GM18870 (cell line): ENCODE measurements at regions not wholly inside any gene's neighbourhood (a gene's known extent, or its start where the extent isn't known, plus 50 kb on each side); places are given as distances from the start of the nearest gene placed in this dataset.
"Not testable (repeated sequence)": the region's sequence is repeated elsewhere in the genome, so short reads cannot be mapped to it uniquely, and the experiment has no call there.

Source experiments
- ATAC-seq: cut with Tn5 transposase; IDR thresholded peaks from one replicate; pipeline ENCODE4 v1.9.1; 2021; ENCODE audit warnings: moderate library complexity; ENCODE audit not compliant: unreplicated experiment

DNA sequence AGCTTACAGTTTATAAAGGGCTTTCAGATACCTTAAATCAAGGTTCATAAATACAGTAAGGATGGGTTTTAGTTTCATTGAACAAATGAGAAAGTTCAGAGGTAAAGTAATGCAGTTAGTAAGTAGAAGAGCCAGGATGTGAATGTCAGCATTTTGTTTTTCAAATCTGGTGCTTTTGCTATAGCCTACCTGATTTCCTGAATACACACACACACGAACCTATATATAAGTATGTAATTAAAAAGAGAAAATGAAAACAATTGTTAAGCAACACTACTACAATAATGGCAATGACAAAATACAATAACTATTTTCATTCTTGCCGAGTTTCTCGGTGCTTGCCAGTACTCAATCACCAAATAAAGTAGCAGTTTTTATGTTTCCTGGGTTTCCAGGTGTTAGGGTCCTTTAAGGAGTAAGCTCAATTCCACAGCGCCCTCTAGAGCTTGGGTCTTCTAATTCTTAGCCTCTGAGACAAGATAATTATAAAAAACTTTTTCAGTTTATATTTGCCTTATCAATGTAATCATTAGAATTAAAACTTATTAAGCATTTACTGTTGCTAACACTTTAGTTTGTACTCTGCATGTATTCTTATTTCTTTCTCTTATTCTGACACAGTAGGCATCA lies 512.9 kb upstream of the ACVR2A start:
- ATAC-seq = peak; percentile 66

DNA sequence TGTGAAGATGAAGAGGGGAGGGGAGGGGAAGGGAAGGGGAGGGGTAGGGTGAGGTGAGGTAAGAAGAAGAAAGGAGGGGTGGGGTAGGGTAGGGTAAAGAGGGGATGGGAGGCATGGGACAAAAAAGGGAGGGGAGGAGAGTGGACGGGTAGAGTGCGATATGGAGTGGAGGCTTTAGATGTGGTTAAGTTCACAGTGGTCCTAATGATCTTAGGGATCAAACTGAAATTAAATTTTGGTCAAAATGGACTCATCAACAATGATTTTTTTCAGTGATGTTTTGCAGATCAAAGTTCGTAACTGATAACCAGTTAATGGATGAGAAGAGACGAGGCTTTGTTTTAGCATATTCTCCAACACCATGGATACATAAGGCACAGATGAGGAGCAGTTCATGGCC lies 513.9 kb upstream of the ACVR2A start:
- no peak for ATAC-seq

DNA sequence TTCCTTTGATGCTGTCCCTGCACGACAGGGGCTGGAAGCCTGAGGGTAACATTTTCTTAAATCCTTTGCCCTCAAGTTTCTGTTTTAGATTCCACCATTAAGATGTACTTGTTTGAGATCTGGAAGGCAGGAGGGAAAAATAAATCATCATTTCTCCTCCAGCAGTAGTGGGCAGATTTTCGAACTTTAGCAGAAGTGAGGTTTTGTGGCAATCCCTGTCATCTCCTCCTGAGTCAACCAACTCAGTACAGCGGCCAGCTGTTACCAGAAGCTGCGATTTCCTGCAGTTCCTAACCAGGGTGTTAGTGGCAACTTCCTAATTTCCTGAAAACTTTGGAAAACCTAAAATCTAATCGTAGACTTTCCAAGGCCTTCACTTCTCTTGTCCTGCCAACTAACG lies 517.2 kb upstream of the ACVR2A start:
- peak; percentile 52 for ATAC-seq

DNA sequence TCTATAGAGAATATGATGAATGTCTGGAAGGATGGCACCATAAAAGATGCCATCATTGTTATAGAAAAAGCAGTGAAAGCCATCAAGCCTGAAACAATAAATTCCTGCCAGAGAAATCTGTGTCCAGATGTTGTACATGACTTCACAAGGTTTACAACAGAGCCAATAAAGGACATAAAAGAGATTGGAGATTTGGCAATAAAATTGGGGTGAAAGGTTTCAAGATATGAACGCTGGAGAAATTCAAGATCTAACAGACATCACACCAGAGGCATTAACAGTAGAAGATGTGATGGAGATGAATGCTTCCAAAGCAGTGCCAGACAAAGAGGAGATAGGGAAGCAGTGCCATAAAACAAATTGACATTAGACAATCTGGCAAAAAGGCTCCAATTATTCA lies 518.8 kb upstream of the ACVR2A start:
- no peak for ATAC-seq

DNA sequence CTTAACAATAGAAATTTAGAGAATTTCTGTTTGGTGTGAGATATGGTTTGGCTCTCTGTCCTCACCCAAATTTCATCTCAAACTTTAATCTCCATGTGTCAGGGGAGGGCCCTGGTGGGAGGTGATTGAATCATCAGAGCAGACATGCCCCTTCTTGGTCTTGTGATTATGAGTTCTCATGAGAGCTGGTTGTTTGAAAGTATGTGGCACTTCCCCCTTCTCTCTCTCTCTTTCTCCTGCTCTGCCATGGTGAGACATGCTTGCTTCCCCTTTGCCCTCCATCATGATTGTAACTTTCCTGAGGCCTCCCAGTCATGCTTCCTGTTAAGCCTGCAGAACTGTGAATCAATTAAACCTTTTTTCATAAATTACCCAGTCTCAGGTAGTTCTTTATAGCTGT lies 524.7 kb upstream of the ACVR2A start:
- ATAC-seq = no peak

DNA sequence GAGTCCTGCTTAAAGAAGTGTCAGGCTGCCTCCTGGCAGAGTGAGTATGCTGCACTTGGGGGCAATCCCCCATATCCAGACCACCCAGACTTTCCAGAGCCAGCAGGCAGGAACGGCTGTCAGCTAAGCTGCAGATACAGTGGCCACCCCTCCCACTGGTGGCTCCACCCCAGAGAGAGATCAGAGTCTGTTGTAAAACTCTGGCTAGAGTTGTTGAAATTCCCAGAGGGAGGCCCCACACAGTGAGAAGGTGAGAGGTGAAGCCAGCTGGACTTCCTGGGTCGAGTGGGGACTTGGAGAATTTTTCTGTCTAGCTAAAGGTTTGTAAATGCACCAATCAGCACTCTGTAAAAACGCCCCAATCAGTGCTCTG lies 533.8 kb upstream of the ACVR2A start:
- no peak for ATAC-seq

DNA sequence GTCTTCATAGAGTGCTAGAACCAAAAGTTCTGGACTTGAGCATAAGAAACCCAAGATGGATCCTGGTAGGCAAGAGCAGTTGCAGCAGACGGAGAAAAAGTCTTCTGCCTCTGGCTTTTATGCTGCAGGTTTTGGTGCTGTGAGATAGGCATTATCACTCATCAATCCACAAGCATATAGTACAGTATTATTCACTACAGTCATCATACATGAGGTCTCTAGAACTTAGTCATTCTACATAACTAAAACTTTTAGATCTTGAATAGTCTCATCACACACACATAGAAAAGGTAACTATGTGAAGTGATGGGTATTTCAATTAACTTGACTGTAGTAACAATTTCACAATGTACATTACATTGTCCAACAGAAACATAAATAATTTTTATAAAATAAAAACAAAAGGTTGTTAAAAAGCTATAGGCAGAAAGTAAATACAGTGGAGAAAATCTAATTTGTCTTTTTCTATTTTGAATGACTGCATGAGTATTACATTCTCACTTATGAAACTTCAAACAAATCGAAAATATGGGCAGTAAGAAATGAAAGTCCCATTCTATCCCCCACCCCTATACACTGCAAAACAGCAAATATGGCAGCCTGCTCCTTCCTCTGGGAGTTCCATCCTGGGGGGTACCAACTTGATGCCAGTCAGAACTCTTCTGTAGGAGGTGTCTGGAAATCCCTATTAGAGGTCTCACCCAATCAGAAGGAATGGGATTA lies 534.3 kb upstream of the ACVR2A start:
- ATAC-seq = no peak

DNA sequence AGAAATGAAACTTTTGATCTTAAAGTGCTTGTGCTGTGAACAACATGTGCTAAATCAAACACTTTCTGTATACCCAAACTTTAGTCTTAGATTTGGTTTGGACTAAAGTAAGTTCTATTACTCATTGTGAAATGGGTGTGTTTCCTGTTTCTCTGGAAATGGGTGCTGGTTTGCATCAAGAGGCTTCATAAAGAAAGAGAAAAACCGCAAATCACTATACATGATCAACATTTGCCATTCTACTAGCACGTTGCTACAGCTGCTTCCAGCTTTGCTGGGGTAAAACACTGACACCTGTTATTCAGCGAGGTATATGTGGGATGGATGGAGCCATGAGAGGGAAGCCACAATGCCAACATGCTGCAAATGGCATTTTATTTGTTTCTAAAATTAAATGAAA lies 547.0 kb upstream of the ACVR2A start:
- peak; percentile 99 for ATAC-seq

DNA sequence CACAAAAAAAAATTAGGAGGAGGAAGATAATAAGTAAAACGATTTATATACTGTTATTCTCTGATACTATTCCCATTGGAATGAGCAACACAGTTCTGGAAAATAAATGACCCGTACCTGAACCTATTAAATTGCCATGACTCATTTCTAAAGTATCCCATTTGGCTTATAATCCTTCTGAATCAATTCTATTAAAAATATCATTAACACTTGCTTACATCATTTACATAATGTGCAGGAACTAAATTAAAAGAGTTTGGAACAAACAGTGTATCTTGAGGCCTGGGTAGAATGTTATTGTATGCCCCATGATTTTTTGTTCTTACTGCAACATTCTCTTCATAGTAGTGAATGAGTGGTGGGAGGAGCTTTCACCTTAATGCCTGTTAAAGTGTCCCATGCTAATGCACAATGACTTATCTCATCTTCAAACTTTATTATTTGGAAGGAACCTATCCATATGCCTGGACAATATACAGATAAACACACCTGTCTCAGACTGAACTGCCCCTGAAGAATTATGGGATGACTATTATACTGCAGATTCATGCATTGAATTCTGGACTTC lies 549.9 kb upstream of the ACVR2A start:
- no peak for ATAC-seq

DNA sequence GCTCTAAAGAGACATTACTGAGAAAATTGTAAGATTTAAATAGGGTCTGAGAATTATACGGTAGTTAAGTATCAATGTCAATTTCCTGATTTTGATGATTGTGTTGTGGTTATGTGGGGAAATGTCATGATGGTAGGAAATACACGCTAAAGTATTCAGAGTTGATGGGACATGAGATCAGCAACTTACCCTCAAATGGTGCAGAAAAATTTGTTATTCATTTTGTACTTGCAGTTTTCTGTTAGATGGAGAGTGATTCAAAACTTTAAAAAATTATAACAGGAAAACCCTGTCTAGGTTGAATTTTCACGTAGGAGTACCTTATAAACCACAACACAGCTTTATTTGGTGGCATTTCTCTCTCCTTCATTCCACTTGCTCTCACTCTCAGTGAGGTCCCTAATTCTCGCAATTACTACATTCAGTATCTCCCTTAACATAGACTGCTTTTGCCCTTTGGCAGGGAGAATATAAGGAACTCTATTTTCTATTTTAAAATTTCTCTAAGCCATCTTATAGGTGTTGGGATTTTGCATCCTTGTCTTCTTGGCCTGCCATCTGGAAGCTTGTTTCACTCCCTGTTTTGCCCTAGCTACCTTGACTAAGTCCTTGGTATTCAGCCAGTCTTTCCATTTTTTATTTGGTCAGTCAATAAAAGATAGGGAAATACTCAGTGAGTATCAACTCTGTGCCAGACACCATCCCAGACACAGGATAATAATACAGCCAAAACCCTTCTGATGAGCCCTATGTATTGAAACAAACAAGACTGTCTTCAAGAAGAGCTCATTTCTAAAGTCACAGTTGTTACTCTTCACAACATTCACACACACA lies 550.6 kb upstream of the ACVR2A start:
- ATAC-seq = no peak

DNA sequence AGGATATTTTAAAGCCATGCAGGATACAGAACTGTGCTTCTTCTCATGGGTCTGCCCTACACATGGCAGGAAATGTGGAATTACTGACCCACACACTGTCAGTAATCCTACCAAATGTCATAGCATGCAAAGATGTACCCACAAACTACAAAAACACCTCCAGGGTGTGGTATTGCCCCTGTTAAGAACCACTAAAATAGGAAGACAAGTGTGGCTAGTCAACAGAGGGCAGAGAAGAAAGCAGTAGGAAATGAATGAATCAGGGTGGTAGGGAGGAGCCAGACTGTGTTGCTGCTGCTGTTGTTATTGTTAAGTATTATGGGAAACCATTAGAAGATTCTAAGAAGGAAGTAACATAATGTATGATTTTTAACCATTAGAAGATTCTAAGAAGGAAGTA lies 556.7 kb upstream of the ACVR2A start:
- peak; percentile 77 for ATAC-seq

DNA sequence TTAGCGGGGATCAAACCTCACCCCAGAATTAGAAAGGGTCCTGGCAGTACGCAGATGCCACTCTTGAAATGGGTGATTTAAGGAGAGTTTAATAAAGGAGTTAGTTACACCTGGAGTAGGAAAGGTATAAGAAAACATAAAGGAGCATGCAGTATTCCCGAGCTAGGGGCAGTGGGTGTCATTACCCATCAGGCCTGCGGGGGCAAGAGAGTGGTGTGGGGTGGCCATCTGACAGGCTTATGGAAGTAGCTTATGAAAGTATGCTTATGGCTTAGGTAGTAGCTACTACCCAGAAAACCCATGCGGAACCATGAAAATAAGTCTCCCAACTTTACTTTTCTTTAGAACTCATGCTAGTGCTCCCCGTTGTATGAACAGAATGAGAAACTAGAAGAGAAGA lies 568.9 kb upstream of the ACVR2A start:
- no peak for ATAC-seq

DNA sequence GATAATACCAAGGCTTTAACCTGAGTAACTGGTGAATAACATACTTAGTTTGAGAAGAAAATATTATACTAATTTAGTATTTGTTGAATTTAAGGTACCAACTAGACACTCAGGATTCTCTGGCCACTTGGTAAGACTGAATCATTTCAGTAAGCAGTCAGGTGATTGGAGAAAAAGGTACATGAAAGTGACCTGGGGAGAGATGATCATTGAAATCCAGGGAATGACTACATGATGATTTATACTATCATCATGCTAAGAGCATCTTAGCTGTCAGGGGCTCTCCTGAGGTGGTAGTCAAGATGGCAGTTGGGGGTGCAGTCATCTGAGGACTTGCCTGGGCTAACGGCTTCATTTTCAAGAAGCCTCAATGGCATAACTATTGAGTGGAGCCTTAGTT lies 571.2 kb upstream of the ACVR2A start:
- ATAC-seq = no peak

DNA sequence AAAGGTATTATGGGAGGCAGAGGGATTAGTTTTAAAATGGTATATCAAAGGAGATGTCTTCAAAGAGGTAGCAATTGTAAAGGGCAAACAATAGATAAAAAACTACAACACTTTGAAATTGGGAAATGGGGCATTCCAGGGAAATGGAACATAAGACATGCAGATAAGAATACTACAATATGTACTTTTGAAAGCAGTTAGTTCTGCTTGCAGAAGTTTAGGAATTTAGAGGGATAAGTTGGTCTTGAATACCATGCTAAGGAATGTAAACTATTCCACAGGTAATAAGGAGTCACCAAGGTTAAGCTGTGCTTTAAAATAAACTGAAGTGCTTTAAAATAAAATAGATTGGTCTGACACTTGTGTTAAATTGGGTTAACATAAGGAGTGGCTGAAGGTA lies 571.7 kb upstream of the ACVR2A start:
- no peak for ATAC-seq

DNA sequence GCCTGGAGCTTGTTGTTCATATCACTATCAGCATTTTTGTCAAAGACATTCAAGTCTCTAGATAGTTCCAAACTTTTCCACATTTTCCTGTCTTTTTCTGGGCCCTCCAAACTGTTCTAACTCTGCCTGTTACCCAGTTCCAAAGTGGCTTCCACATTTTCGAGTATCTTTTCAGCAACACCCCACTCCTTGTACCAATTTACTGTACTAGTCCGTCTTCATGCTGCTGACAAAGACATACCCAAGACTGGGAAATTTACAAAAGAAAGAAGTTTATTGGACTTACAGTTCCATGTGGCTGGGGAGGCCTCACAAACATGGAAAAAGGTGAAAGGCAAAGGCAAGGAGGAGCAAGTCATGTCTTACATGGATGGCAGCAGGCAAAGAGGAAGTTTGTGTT lies 575.2 kb upstream of the ACVR2A start:
- ATAC-seq = not testable (repeated sequence)

DNA sequence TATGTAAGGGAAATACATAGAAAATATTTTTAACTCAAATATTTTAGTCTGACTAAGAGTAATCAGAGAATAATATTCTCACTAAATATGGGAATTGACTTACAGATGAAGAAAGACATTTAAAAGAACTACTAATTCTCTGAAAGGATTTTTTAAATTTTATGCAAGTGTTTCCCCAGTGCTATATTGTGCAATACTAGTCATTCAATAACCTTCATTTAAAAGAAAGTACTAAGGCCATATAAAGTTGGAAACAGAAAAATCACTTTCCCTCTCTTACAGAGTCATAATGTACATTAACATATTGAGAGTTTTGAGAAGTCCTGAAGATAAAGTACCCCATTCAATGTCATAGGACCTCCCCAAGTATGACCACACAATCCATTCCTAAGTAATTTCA lies 584.6 kb upstream of the ACVR2A start:
- no peak for ATAC-seq

DNA sequence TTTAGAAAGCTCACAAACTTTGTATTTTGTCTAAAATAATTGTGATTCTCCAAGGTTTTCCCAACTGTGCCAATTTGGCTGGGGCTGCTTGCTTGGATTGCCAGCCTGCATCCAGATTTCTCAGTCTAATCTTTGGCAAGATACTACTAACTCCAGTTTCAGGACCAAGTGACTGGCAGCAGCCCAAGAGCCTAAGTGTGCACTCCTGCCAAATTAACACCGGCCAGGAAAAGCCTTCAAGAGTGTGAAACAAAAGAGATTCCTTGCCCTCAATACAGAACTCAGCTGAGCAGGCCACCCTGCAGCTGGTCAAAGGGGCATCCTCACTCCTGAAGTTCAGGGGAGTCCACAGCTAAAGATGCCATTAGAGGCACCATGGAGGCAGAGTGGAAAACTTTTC lies 589.0 kb upstream of the ACVR2A start:
- ATAC-seq = no peak

DNA sequence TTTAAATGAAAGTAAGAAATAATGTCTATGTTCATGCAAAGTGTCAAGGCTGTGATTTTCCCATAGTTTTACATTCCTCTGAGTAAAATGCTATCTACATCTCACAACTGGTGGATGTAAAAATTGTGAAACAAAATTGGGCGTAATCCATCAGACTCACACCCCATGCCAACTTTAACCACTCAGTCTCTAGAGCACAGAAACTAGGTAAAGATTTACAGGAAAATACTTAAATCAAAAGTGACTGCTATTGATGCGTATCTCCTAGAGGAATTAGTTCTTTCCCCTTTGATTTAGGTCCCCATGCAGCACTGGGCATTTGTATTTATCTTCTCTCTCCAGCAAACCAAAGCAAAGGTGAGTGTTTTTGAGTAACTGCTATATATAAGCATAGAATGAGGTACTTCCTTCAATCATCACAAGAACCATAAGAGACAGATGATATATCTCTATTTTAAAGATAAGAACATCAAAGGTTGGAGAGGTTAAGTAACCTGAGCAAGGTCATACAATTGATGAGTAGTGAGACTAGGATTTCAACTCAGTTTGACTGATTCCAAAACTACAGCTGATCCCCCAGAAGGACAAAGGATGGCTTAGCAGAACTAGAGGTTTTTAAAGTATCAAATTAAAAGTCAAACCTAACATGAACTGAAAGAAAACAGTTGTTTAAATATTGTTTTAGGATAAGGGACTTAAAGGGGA lies 594.0 kb upstream of the ACVR2A start:
- ATAC-seq = peak; percentile 79

DNA sequence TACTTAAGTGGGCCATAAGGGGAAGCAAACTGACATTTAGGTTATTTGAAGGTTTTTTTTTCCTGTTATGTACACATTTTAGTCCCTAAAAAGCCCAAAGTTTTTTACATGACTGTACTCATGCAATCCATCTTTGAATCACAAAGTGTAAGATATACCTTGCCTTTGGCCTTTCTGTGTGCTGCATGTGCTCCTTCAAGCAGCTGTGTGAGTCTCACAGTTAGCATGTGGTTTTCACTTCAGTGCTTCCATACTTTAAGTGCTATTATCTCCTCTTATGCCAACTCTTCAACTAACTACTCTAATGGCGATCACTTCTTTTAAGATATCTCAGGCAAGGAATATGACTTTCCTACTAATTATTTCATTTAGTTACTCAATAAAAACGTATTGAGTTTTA lies 597.1 kb upstream of the ACVR2A start:
- ATAC-seq = peak; percentile 35

DNA sequence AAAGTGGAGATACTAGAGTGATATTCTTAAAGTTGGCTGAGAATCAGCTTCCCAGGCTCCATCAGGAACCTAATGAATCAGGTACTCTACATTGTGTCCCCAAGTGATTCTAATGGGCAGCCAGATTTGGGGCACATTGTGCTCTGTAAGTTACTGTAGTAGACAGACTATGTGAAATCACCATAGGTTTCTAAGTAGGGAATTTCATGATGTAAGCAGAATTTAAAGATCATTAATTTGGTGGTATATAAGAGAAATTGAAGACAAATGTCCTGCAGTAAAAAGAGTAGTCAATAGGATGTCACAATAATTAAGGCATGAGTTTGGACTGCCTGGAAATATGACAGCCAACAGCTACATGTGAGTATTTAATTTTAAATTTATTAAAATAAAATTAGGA lies 602.4 kb upstream of the ACVR2A start:
- no peak for ATAC-seq

DNA sequence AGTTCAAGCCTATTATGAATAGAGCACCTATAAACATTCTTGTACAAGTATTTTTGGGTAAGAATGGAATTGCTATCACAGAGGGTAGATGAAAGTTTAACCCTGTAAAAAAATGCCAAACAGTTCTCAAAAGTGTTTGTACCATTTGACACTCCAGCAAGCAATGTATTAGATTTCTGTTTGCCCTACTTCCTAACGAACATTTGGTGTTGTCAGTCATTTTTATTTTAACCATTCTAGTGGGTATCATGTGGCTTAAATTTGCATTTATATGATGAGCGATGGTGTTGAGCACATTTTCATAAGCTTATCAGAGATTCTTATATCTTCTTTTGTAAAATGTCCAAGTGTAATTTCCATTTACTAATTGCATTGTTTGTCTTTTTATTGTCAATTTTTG lies 608.2 kb upstream of the ACVR2A start:
- ATAC-seq = no peak
